Effector memory CD8-positive, alpha-beta T cell (primary cell): ENCODE measurements at regions not wholly inside any gene's neighbourhood (a gene's known extent, or its start where the extent isn't known, plus 50 kb on each side); places are given as distances from the start of the nearest gene placed in this dataset.

ENCODE experiments used
- ATAC-seq: fragments of 150-1000 bp; cut with Tn5 transposase; replicated peaks from 2 replicates; pipeline ENCODE4 v1.10.0; 2021; ENCODE audit warnings: mild to moderate bottlenecking, moderate library complexity
- DNase-seq, 3 experiments: peaks; one replicate each; pipeline ENCODE4 v3.0.0; 2021
- H3K27ac Mint-ChIP-seq, 2 donors: one replicate each; pipeline ENCODE4 v1.8.0; 2022; ENCODE audit warnings: mild to moderate bottlenecking in 2 of 2, mixed read lengths in 2 of 2, moderate library complexity in 2 of 2
- H3K27me3 Mint-ChIP-seq, 2 donors: one replicate each; pipeline ENCODE4 v1.8.0; 2022; ENCODE audit warnings: mixed read lengths in 2 of 2
- H3K36me3 Mint-ChIP-seq: one replicate; pipeline ENCODE4 v1.8.0; 2022; ENCODE audit warnings: mild to moderate bottlenecking, moderate library complexity, mixed read lengths; ENCODE audit not compliant: insufficient read depth
- H3K4me1 Mint-ChIP-seq, 2 donors: one replicate each; pipeline ENCODE4 v1.8.0; 2022; ENCODE audit warnings: low read depth in 2 of 2, mixed read lengths in 2 of 2
- H3K4me3 Mint-ChIP-seq, 2 donors: one replicate each; pipeline ENCODE4 v1.8.0; 2022; ENCODE audit warnings: mild to moderate bottlenecking in 2 of 2, mixed read lengths in 2 of 2, moderate library complexity in 2 of 2
- H3K9me3 Mint-ChIP-seq, 2 donors: one replicate each; pipeline ENCODE4 v1.8.0; 2022; ENCODE audit warnings: mixed read lengths in 2 of 2

DNA sequence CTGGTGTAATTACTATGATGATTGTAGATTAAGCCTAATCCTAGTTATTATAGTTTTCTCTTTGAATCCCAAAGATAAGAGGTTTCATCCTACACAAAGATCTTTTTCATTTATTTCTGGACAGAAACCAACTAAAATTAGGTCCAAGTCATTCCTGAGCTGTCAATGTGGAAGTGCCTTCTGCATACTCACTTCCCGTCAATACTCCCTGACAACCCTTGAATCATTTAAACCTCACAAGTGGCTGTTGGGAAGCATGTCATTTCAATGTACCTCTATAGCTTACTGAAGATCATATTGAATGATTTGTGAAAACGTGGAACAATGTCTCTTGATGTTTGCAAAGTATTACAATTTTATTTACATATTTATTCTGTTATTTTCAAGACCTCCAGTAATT, 274.1 kb downstream of the HACE1 start:
- DNase-seq (no peak), ATAC-seq (no peak)
- Mint-ChIP-seq H3K9me3 (no peaks in the 10 kb centered on the region), H3K4me3 (no peak overlapping the region), H3K4me1 (no peaks in the 10 kb centered on the region), H3K27me3 (peaks cover 0 to 5% of the 10 kb centered on the region in 2 donors), H3K36me3 (peaks cover 3% of the 10 kb centered on the region), H3K27ac (no peak overlapping the region)

DNA sequence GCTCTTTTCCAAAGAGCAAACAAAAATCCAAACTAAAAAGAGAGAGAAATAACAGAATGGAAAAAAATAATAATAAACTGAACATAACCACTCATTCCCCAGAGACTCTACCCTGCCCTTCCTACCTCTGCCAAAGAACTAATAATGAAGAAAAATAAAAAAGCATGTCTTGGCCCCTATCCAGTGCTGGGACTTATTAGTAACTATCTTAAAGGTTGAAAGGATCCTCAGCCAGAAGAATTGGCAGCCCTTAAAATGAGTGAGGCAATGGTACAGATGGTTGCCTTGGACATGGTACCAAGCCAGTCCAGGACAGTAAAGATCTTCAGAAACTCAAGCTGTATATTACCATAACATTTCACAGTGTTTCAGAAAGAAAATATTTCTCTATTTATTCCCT, 279.3 kb downstream of the HACE1 start:
- Mint-ChIP-seq H3K9me3 (no peaks in the 10 kb centered on the region), H3K27ac (no peak overlapping the region), H3K4me3 (no peak overlapping the region), H3K36me3 (peaks cover 3% of the 10 kb centered on the region), H3K4me1 (peaks cover 0 to 1% of the 10 kb centered on the region in 2 donors), H3K27me3 (no peaks in the 10 kb centered on the region)
- no peak for ATAC-seq
- DNase-seq = no peak

DNA sequence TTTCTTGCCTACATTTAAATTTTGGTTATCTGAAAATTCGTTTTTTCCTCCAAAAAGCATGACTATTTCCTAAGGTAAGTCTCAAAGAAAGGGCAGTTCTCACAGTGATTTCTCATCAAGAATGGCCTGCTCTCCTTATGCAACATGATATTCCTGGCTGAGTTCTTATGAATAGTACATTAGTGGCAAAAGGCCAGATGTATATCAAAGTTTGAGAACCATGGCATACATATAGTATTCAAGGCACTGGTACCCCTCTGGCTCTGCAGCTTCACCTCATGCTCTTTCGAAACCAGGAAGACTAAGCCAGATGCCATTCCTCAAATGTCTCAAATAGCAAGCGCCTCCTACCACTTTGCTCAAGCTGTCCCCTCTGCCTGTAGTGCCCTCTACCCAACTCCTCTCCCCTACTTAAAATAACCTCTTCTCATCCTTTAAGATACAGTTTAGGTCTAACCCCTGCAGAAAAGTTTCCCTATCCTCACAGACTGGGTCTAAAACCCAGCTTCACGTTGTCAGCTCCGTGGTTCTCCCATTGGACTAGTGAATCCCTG, 280.3 kb downstream of the HACE1 start:
- no peak overlapping the region for H3K4me3 Mint-ChIP-seq
- no peaks in the 10 kb centered on the region for H3K9me3 Mint-ChIP-seq
- H3K27ac Mint-ChIP-seq = no peak overlapping the region
- peaks cover 3% of the 10 kb centered on the region for H3K36me3 Mint-ChIP-seq
- DNase-seq (no peak), ATAC-seq (no peak)
- no peaks in the 10 kb centered on the region for H3K27me3 Mint-ChIP-seq
- peaks cover 0 to 1% of the 10 kb centered on the region in 2 donors for H3K4me1 Mint-ChIP-seq

DNA sequence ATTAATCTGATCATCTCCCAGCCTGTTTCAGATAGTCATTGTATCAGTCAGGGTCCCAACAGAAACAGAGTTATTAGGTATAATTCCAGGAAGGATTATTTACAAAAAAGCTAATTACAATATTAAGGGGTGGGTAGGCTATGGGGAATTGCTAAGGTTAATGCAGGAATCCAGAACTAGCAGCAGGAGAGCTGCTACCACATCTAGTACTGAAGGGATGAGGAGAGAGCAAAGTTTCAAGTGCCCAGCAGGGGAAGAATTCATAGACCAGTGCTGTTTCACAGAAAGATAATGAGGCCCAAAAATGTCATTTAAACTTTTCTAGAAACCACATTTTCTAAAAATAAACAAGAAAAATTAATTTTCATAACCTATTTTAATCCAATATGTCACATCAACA, 284.2 kb downstream of the HACE1 start:
- no peaks in the 10 kb centered on the region for H3K9me3 Mint-ChIP-seq
- peaks cover 0 to 1% of the 10 kb centered on the region in 2 donors for H3K4me1 Mint-ChIP-seq
- H3K27ac Mint-ChIP-seq = no peak overlapping the region
- H3K27me3 Mint-ChIP-seq = no peaks in the 10 kb centered on the region
- DNase-seq (no peak), ATAC-seq (no peak)
- no peak overlapping the region for H3K4me3 Mint-ChIP-seq
- no peaks in the 10 kb centered on the region for H3K36me3 Mint-ChIP-seq

DNA sequence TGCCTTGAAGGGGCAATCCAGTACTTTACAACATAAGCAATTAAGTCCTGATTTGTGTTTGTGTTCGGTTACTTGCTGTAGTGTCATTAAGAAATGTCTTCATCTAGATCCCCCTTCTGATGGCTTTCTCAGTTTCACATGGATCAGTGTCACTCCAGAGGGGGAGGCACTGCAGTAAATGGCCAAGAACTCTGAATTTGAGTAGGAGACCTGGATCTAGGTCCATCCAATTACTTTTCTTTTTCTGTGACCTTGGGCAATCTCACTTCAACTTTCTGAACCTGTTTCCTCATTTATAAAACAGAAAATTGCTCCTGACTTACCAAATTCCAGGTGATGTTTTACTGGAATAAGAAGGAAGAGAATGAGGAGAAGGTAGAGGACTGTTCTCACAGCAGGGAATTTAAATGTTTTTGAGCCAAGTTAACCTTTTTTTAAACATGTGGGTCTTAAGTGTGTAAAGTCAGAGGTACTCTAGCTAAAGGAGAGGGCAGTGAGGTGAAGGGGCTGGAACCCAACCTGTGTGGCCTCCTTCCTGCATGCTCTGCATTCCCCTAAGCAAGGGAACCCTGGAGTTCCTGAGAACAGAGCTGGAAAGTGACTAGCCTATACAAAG, 285.5 kb downstream of the HACE1 start:
- ATAC-seq = no peak
- H3K4me1 Mint-ChIP-seq = no peaks in the 10 kb centered on the region
- no peaks in the 10 kb centered on the region for H3K27me3 Mint-ChIP-seq
- no peaks in the 10 kb centered on the region for H3K36me3 Mint-ChIP-seq
- no peak for DNase-seq
- no peak overlapping the region for H3K4me3 Mint-ChIP-seq
- no peaks in the 10 kb centered on the region for H3K9me3 Mint-ChIP-seq
- no peak overlapping the region for H3K27ac Mint-ChIP-seq

DNA sequence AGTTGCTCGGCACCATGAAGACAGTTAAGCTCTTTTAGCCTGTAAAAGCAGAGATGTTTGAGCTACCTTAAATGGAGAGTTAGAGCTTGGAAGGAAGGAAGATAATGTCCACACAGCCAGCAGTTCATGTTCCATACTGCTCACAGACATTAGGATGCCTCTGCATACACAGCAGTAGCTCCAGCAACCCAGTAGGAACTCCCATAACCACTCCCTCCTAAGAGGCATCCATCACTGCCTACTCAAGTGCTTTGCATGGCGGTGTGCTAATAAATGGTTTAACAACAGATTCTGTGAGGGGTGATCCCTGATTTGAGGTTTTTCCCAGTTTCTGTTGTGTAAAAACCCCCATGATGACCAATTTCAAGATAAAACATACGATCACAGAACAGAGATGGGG, 286.4 kb downstream of the HACE1 start:
- H3K36me3 Mint-ChIP-seq = no peaks in the 10 kb centered on the region
- H3K4me3 Mint-ChIP-seq = no peak overlapping the region
- no peak overlapping the region for H3K27ac Mint-ChIP-seq
- H3K4me1 Mint-ChIP-seq = no peaks in the 10 kb centered on the region
- no peaks in the 10 kb centered on the region for H3K9me3 Mint-ChIP-seq
- DNase-seq (no peak), ATAC-seq (no peak)
- H3K27me3 Mint-ChIP-seq = no peaks in the 10 kb centered on the region

DNA sequence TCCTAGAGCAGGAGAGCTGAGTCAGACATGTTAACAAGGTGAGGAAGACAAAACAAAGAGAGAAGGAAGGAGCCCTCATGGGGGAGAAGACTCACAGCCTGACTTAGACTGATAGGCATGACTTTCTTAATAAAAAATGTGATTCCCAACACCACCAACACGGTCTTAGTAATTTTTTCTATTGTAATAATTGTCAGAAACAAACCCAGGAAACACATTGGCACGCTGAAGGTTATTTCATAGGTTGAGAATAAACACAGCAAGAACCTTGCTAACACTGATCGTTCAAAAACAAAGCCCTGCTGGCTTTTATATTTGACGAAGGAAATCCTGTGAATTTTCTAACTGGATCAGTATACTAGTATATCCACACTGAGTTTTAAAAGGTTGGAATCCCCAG, 286.8 kb downstream of the HACE1 start:
- Mint-ChIP-seq H3K4me3 (no peak overlapping the region), H3K4me1 (no peaks in the 10 kb centered on the region), H3K27ac (no peak overlapping the region), H3K9me3 (no peaks in the 10 kb centered on the region), H3K36me3 (no peaks in the 10 kb centered on the region), H3K27me3 (no peaks in the 10 kb centered on the region)
- ATAC-seq (no peak), DNase-seq (no peak)

DNA sequence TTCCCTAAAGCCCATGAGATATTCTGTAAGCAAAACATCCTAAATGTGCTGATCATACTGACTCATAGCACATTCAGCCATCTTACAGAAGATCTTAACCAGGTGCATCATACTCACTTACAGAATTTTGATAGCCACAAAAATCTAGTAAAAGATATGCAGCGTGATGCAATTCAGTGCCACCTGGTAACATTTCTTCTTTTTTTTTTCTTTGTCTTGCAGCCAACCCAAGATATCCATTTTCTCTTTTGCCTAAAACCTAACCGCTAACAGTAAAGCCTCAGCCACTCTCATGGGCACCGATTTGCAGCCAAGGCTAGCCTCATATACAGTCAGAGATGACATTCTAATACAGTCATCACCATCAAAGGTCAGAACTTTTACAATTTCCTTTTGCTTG, 293.3 kb downstream of the HACE1 start:
- ATAC-seq (no peak), DNase-seq (no peak)
- no peaks in the 10 kb centered on the region for H3K4me1 Mint-ChIP-seq
- H3K27me3 Mint-ChIP-seq = no peaks in the 10 kb centered on the region
- no peak overlapping the region for H3K27ac Mint-ChIP-seq
- H3K36me3 Mint-ChIP-seq = no peaks in the 10 kb centered on the region
- no peaks in the 10 kb centered on the region for H3K9me3 Mint-ChIP-seq
- no peak overlapping the region for H3K4me3 Mint-ChIP-seq

DNA sequence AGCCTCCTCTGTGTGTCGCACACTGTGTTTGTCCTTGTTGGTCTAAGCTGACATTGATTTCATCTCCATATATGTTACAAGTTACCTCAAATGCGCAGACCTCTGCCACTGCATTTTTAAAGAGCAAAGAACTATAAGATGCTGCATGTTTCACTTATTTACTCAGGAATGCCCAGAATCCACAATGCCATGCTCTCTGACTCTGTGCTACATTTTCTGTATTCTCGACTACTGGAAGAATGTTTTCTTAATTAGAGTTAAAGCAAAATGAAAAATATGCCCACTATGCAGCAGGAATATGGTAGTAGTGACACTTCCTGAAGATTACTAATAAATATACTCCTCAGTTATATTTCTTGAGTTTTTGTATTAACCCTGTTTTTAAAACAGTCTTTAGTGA, 296.4 kb downstream of the HACE1 start:
- DNase-seq = no peak
- H3K36me3 Mint-ChIP-seq = no peaks in the 10 kb centered on the region
- no peak overlapping the region for H3K27ac Mint-ChIP-seq
- H3K9me3 Mint-ChIP-seq = no peaks in the 10 kb centered on the region
- H3K4me1 Mint-ChIP-seq = no peaks in the 10 kb centered on the region
- peaks cover 0 to 6% of the 10 kb centered on the region in 2 donors for H3K27me3 Mint-ChIP-seq
- no peak for ATAC-seq
- H3K4me3 Mint-ChIP-seq = no peak overlapping the region

DNA sequence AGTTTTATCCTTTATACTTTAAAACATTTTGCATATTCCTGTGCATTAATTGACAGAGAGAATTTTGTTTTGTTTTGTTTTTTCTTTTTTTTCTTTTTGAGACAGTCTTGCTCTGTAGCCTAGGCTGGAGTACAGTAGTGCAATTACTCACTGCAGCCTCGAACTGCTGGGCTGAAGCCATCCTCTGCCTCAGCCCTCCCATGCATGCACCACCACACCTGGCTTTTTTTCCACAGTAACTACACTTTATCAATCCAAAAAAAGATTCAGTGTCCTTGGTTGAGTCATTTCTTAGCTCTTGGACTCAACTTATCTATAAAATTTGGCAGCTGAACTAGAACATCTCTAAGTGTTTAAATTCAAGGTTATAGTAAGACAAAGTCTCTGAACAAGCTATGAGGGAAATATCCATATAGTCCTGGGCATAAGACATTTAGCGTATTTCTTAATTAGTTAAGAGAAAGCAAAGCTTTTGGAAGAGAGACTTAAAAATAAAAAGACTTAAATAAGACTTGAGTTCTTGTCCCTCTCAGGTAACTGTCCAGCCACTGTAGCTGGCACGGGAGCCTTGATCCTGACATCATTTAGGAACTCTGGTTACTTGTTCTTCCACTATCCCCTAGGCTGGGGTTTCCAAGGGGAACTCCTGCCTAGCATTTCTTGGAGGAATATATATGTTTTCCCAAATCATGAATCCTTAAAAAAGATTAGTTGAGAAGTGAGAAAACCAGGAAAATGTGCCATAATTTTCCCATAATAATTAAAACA, 300.1 kb downstream of the HACE1 start:
- H3K27me3 Mint-ChIP-seq = peaks cover 0 to 18% of the 10 kb centered on the region in 2 donors
- no peak overlapping the region for H3K27ac Mint-ChIP-seq
- no peaks in the 10 kb centered on the region for H3K4me1 Mint-ChIP-seq
- DNase-seq (no peak), ATAC-seq (no peak)
- no peaks in the 10 kb centered on the region for H3K36me3 Mint-ChIP-seq
- no peaks in the 10 kb centered on the region for H3K9me3 Mint-ChIP-seq
- no peak overlapping the region for H3K4me3 Mint-ChIP-seq

DNA sequence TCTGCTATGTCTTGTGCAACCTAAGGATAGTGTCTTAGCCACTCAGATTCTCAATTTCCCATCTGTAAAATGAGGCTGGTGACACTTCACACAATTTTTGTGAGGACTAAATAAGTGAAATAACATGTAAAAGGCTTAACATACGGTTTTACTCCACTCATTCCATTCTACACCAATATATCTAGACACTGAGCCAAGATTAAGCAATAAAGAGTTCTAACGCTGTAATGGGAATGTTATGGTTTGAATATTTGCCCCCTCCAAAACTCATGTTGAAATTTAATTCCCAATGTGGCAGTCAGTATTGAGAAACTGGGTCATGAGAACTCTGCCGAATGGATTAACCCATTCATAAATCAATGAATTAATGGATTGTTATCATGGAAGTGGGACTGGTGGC, 301.0 kb downstream of the HACE1 start:
- Mint-ChIP-seq H3K4me1 (no peaks in the 10 kb centered on the region), H3K9me3 (no peaks in the 10 kb centered on the region), H3K4me3 (no peak overlapping the region), H3K27me3 (peaks cover 0 to 18% of the 10 kb centered on the region in 2 donors), H3K36me3 (no peaks in the 10 kb centered on the region), H3K27ac (no peak overlapping the region)
- ATAC-seq = no peak
- DNase-seq = no peak

DNA sequence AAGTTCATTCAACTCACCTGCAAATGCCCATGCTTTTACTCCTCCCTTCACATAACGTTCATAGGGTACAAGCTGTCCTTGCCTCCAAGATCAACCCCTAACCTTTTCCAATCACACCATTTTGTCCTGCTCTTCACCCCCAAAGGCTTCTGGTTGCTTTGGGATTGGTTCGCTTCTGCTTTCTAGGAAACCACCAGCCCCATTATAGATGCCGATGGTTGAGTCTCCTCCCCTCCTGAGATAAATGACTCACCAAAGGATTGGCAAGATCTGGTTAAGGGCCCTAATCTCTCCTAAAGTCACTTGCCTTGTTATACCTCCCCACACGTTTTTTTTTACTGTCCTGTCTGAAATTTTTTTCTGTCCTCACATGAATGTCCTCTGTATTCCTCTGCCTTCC, 311.4 kb downstream of the HACE1 start:
- Mint-ChIP-seq H3K36me3 (no peaks in the 10 kb centered on the region), H3K27ac (no peak overlapping the region), H3K9me3 (no peaks in the 10 kb centered on the region), H3K4me1 (no peaks in the 10 kb centered on the region), H3K27me3 (peaks cover 19 to 24% of the 10 kb centered on the region in 2 donors), H3K4me3 (no peak overlapping the region)
- no peak for DNase-seq
- no peak for ATAC-seq

DNA sequence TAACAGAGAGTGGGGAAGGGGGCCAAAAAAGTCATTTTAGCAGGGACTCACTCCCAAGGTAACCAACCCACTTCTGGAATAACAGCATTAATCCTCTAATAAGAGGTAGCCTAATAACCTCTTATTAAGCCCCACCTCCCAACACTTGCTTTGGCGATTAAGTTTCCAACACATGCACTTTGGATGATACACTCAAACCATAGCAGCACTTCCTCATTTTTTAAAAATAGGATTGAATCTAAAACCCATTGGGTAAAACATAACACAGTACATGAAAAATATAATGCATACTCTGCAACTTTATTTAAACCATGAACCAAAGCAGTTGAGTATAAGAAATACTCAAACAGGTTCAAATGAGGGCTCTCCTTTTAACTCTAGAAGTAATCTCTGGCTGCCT, 318.3 kb downstream of the HACE1 start:
- no peaks in the 10 kb centered on the region for H3K4me1 Mint-ChIP-seq
- peaks cover 18 to 19% of the 10 kb centered on the region in 2 donors for H3K27me3 Mint-ChIP-seq
- no peaks in the 10 kb centered on the region for H3K36me3 Mint-ChIP-seq
- H3K4me3 Mint-ChIP-seq = no peak overlapping the region
- no peak for ATAC-seq
- H3K27ac Mint-ChIP-seq = no peak overlapping the region
- no peaks in the 10 kb centered on the region for H3K9me3 Mint-ChIP-seq
- no peak for DNase-seq

DNA sequence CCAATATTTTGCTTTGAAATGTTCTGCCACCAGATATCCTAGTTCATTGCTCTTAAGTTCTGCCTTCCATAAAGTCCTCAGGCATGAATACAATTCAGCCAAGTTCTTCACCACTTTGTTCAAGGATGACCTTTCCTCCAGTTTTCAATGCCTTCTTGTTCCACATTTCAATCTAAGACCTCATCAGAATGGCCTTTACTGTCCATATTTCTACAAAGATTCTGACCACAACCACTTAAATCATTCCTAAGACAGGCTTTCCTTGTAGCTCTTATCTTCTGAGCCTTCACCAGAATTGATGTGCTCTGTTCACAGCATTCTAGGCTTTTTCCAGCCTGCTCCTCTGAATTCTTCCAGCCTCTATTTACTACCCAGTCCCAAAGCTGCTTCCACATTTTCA, 319.0 kb downstream of the HACE1 start:
- H3K9me3 Mint-ChIP-seq = no peaks in the 10 kb centered on the region

More for the DNA sequence above, 319.0 kb downstream of the HACE1 start:
- ATAC-seq (no peak), DNase-seq (no peak)
- Mint-ChIP-seq H3K27me3 (peaks cover 15 to 18% of the 10 kb centered on the region in 2 donors), H3K4me3 (no peak overlapping the region), H3K27ac (no peak overlapping the region), H3K4me1 (no peaks in the 10 kb centered on the region), H3K36me3 (no peaks in the 10 kb centered on the region)
